ENCODE measurements at regions not wholly inside any gene's neighbourhood (a gene's known extent, or its start where the extent isn't known, plus 50 kb on each side); places are given as distances from the start of the nearest gene placed in this dataset.

GRCh38 chr2:64874593-64874992, 114.6 kb upstream of the SLC1A4 start:
- Histone ChIP-seq H3K4me2 (ENCODE audit: low read depth, low read length) (no peak overlapping the region), H3K4ac (ENCODE audit: low read depth, low read length) (no peak overlapping the region), H3K56ac (ENCODE audit: extremely low read depth, insufficient read depth, low read length) (no peak overlapping the region), H3K9ac (ENCODE audit: low read depth, low read length) (no peak overlapping the region), H3K4me1 (ENCODE audit: control insufficient read depth, insufficient read depth, low read length) (peaks cover 5% of the 10 kb centered on the region), H3K9me3 (ENCODE audit: control insufficient read depth, insufficient read depth, low read length) (no peaks in the 10 kb centered on the region), H3K27me3 (ENCODE audit: control insufficient read depth, insufficient read depth, low read length) (peaks cover 29% of the 10 kb centered on the region), H3K27ac (ENCODE audit: insufficient read depth, low read length) (no peak overlapping the region), H2BK20ac (ENCODE audit: low read depth, low read length) (no peak overlapping the region), H3K23ac (ENCODE audit: low read depth, low read length) (no peak overlapping the region), H3K79me1 (ENCODE audit: low read depth in 1 of 2, low read length in 2 of 2) (no peaks in the 10 kb centered on the region), H4K5ac (ENCODE audit: low read depth, low read length) (no peak overlapping the region), H3K36me3 (ENCODE audit: control insufficient read depth, insufficient read depth, low read length) (no peaks in the 10 kb centered on the region), H4K20me1 (ENCODE audit: insufficient read depth, low read length) (peaks cover 11% of the 10 kb centered on the region; the same call in 1 of the 2 replicates), H2AFZ (replicated peaks; ENCODE audit: low read length, poor library complexity) (no peak overlapping the region), H2BK15ac (ENCODE audit: low read depth, low read length) (no peak overlapping the region), H3K14ac (replicated peaks; ENCODE audit: low read depth, low read length) (no peak overlapping the region), H2AK5ac (ENCODE audit: low read depth, low read length) (no peak overlapping the region), H3K4me3 (ENCODE audit: insufficient read depth, low read depth, low read length) (no peak overlapping the region), H3K18ac (ENCODE audit: low read depth, low read length) (no peak overlapping the region), H4K91ac (ENCODE audit: insufficient read depth, low read depth, low read length) (no peak overlapping the region), H2BK5ac (ENCODE audit: low read depth, low read length, poor library complexity, severe bottlenecking) (no peak overlapping the region), H3K9me1 (ENCODE audit: insufficient read depth, low read length) (peaks cover 5% of the 10 kb centered on the region; the same call in 1 of the 2 replicates), H2BK120ac (ENCODE audit: low read depth, low read length) (no peak overlapping the region), H2AK9ac (replicated peaks; ENCODE audit: low read depth, low read length, poor library complexity) (no peak overlapping the region), H4K8ac (ENCODE audit: low read depth in 2 of 2, low read length in 2 of 2) (no peak overlapping the region)
- ChIA-PET POLR2A (ENCODE audit: unreplicated experiment) (no interaction called here), CTCF (no interaction called here)
- no CpG with 5 or more reads among the region's 1 CpG for WGBS, 2 experiments (ENCODE audit: extremely low coverage in 2 of 2, insufficient read length in 1 of 2)
- DNase-seq (no peak), ATAC-seq (ENCODE audit: low read depth) (no peak)
- dilution Hi-C loops (cut with HindIII; ENCODE audit: low sequenced_read_pairs, unreplicated experiment) = no loop called here
- no TSS peak for BruUV-seq (replicated peaks)
- TF ChIP-seq MAZ (IDR thresholded peaks at IDR 0.05; ENCODE audit: borderline replicate concordance, low read depth, low read length) (no peak), NFE2L2 (IDR thresholded peaks at IDR 0.05; ENCODE audit: low read depth, low read length) (no peak), ELK1 (IDR thresholded peaks at IDR 0.05; ENCODE audit: borderline replicate concordance, low read depth, low read length) (no peak), RAD21 (IDR thresholded peaks at IDR 0.05; ENCODE audit: low read length) (no peak), RCOR1 (IDR thresholded peaks at IDR 0.05; ENCODE audit: insufficient replicate concordance, low read length) (no peak), CHD1 (IDR thresholded peaks at IDR 0.05; ENCODE audit: low read depth, low read length) (no peak), BHLHE40 (IDR thresholded peaks at IDR 0.05; ENCODE audit: low read depth, low read length) (no peak), RFX5 (IDR thresholded peaks at IDR 0.05; ENCODE audit: low read depth, low read length) (no peak), CTCF (conservative IDR thresholded peaks at IDR 0.05; ENCODE audit: low read depth, low read length) (no peak), SMC3 (IDR thresholded peaks at IDR 0.05; ENCODE audit: low read depth, low read length) (no peak), MAFK (IDR thresholded peaks at IDR 0.05; ENCODE audit: low read depth, low read length) (no peak), CEBPB (IDR thresholded peaks at IDR 0.05; ENCODE audit: low read depth, low read length) (no peak), FOS (IDR thresholded peaks at IDR 0.05; ENCODE audit: low read depth, low read length) (no peak), MXI1 (IDR thresholded peaks at IDR 0.05; ENCODE audit: borderline replicate concordance, low read depth, low read length) (no peak), POLR2A (IDR thresholded peaks at IDR 0.05; ENCODE audit: low read depth, low read length) (no peak)
- TF ChIP-seq, protein P1, sequence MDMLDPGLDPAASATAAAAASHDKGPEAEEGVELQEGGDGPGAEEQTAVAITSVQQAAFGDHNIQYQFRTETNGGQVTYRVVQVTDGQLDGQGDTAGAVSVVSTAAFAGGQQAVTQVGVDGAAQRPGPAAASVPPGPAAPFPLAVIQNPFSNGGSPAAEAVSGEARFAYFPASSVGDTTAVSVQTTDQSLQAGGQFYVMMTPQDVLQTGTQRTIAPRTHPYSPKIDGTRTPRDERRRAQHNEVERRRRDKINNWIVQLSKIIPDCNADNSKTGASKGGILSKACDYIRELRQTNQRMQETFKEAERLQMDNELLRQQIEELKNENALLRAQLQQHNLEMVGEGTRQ (IDR thresholded peaks at IDR 0.05; ENCODE audit: low read depth, low read length) = no peak
- intact Hi-C loops (cut with micrococcal nuclease) = loop anchor here (10.0 kb wide), 1 partner anchor 820 kb away; no protein-coding TSS in a partner anchor
- in situ Hi-C loops (cut with MboI; ENCODE audit: low sequenced_read_pairs) = loop anchor here (10.0 kb wide), 2 partner anchors 350 to 540 kb away; partner anchors contain the start of gene AFTPH

Measured in IMR-90 (cell line).